Skeletal muscle satellite cell (primary cell): ENCODE measurements at regions not wholly inside any gene's neighbourhood (a gene's known extent, or its start where the extent isn't known, plus 50 kb on each side); places are given as distances from the start of the nearest gene placed in this dataset.

ENCODE experiments used
- H3K27me3 ChIP-seq: 2 replicates; pipeline ENCODE4 v1.7.0; 2013; ENCODE audit warnings: low read length; ENCODE audit not compliant: control insufficient read depth, insufficient read depth
- H3K36me3 ChIP-seq: 2 replicates; pipeline ENCODE4 v1.7.0; 2013; ENCODE audit warnings: mild to moderate bottlenecking, control low read depth, low read length; ENCODE audit not compliant: insufficient read depth
- H3K4me1 ChIP-seq: 2 replicates; pipeline ENCODE4 v1.7.0; 2013; ENCODE audit warnings: low read length; ENCODE audit not compliant: control insufficient read depth, insufficient read depth
- H3K4me2 ChIP-seq: 2 replicates; pipeline ENCODE4 v1.7.0; 2013; ENCODE audit warnings: mild to moderate bottlenecking, low read length
- H3K4me3 ChIP-seq: 2 replicates; pipeline ENCODE4 v1.7.0; 2013; ENCODE audit warnings: low read length
- H3K9ac ChIP-seq: 2 replicates; pipeline ENCODE4 v1.7.0; 2013; ENCODE audit warnings: mild to moderate bottlenecking, low read depth, low read length, moderate library complexity
- H3K9me3 ChIP-seq: replicated peaks from 2 replicates; pipeline ENCODE4 v1.7.0; 2013; ENCODE audit warnings: mild to moderate bottlenecking, control low read depth, low read length

DNA sequence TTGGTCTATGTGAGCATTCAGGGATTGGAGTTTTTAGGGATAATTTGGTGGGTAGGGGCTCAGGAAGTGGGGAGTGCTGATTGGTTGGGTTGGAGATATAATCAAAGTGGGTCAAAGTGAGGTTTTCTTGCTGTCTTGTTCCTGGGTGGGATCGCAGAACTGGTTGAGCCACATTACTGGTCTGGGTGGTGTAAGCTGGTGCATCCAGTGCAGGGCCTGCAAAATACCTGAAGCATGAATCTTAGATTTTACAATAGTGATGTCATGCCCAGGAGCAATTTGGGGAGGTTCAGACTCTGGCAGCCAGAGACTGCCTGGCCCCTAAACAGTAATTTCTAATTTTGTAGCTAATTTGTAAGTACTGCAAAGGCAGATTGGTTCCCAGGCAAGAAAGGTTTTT lies 665.6 kb upstream of the PRKX start:
- Histone ChIP-seq H3K9me3 (peaks cover 3% of the 10 kb centered on the region), H3K27me3 (no peaks in the 10 kb centered on the region), H3K9ac (no peak overlapping the region), H3K4me1 (no peaks in the 10 kb centered on the region), H3K36me3 (no peaks in the 10 kb centered on the region), H3K4me3 (no peak overlapping the region), H3K4me2 (no peak overlapping the region)

GRCh38 chrX:4373791-4374190 lies 660.3 kb upstream of the PRKX start:
- Histone ChIP-seq H3K4me3 (no peak overlapping the region), H3K4me2 (no peak overlapping the region), H3K9me3 (no peaks in the 10 kb centered on the region), H3K36me3 (no peaks in the 10 kb centered on the region), H3K9ac (no peak overlapping the region), H3K27me3 (no peaks in the 10 kb centered on the region), H3K4me1 (no peaks in the 10 kb centered on the region)

DNA sequence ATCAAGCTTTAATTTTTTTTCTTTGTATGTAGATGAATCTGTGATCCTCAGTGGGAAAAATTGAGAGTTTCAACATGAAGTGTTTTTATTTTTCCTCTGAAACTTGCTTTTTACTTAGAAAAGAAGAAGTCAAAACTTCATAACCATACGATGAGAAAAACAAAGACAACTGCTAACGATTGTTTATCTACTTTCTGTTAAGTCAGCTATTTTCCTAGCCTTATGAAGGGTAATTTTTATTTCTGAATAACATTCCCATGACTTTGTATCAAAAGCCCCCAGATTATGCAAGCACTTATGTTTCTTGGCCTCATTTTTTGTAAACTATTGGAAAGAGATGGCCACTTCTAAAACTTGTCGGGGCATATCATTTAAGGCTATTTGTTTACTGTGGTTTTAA lies 645.1 kb upstream of the PRKX start:
- Histone ChIP-seq H3K9me3 (peaks cover 17% of the 10 kb centered on the region), H3K36me3 (no peaks in the 10 kb centered on the region), H3K27me3 (no peaks in the 10 kb centered on the region), H3K9ac (no peak overlapping the region), H3K4me2 (no peak overlapping the region), H3K4me1 (no peaks in the 10 kb centered on the region), H3K4me3 (no peak overlapping the region)

GRCh38 chrX:4322916-4323315 lies 609.5 kb upstream of the PRKX start:
- Histone ChIP-seq H3K4me2 (no peak overlapping the region), H3K4me1 (no peaks in the 10 kb centered on the region), H3K9me3 (peaks cover 2% of the 10 kb centered on the region), H3K4me3 (no peak overlapping the region), H3K9ac (no peak overlapping the region), H3K27me3 (no peaks in the 10 kb centered on the region), H3K36me3 (no peaks in the 10 kb centered on the region)

GRCh38 chrX:4320436-4320947 lies 607.0 kb upstream of the PRKX start:
- Histone ChIP-seq H3K36me3 (no peaks in the 10 kb centered on the region), H3K9ac (no peak overlapping the region), H3K4me3 (no peak overlapping the region)

GRCh38 chrX:4315891-4316290 lies 602.4 kb upstream of the PRKX start:
- Histone ChIP-seq H3K9me3 (peaks cover 8% of the 10 kb centered on the region), H3K4me2 (no peak overlapping the region), H3K4me3 (no peak overlapping the region)

More at GRCh38 chrX:4320436-4320947, 607.0 kb upstream of the PRKX start:
- Histone ChIP-seq H3K4me1 (no peaks in the 10 kb centered on the region), H3K4me2 (no peak overlapping the region), H3K27me3 (no peaks in the 10 kb centered on the region), H3K9me3 (peaks cover 5% of the 10 kb centered on the region)

GRCh38 chrX:4314586-4314985 lies 601.1 kb upstream of the PRKX start:
- H3K9me3 ChIP-seq, result peaks cover 6% of the 10 kb centered on the region
- H3K36me3 ChIP-seq, result no peaks in the 10 kb centered on the region
- H3K4me3 ChIP-seq, result no peak overlapping the region
- H3K27me3 ChIP-seq, result no peaks in the 10 kb centered on the region
- no peak overlapping the region for H3K9ac ChIP-seq
- H3K4me1 ChIP-seq, result no peaks in the 10 kb centered on the region
- H3K4me2 ChIP-seq, result no peak overlapping the region

More at GRCh38 chrX:4315891-4316290, 602.4 kb upstream of the PRKX start:
- no peaks in the 10 kb centered on the region for H3K36me3 ChIP-seq
- no peak overlapping the region for H3K9ac ChIP-seq
- H3K4me1 ChIP-seq, result no peaks in the 10 kb centered on the region
- no peaks in the 10 kb centered on the region for H3K27me3 ChIP-seq

- H3K9me3 ChIP-seq, result no peaks in the 10 kb centered on the region
- H3K9ac ChIP-seq, result no peak overlapping the region
- H3K4me1 ChIP-seq, result no peaks in the 10 kb centered on the region
- no peaks in the 10 kb centered on the region for H3K27me3 ChIP-seq
- no peaks in the 10 kb centered on the region for H3K36me3 ChIP-seq
- no peak overlapping the region for H3K4me3 ChIP-seq
- no peak overlapping the region for H3K4me2 ChIP-seq
Observed at GRCh38 chrX:4277122-4277521, 563.7 kb upstream of the PRKX start.

DNA sequence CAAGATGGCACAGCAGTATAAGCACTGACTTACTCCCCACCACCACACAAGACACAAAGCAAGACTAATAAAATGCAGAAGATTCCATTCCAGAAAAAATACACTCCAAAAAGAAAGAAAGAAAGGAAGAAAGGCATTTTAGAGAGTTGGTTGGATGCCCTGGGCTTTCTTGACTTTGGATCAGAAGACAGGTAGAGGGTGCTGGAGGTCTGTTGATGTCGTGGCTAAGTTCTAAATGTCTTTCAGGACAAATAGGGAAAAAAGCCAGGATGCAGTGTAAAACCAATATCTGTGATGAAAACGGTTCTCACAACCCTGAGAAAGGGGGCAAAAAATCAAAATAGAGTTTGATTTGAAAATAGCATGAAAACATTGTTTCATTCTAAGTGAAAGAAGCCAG lies 555.2 kb upstream of the PRKX start:
- Histone ChIP-seq H3K9ac (no peak overlapping the region), H3K4me1 (no peaks in the 10 kb centered on the region), H3K9me3 (no peaks in the 10 kb centered on the region)

GRCh38 chrX:4265036-4265435 lies 551.6 kb upstream of the PRKX start:
- H3K4me2 ChIP-seq, result no peak overlapping the region
- H3K9ac ChIP-seq, result no peak overlapping the region
- no peaks in the 10 kb centered on the region for H3K36me3 ChIP-seq

More for the DNA sequence above, 555.2 kb upstream of the PRKX start:
- Histone ChIP-seq H3K4me3 (no peak overlapping the region), H3K27me3 (no peaks in the 10 kb centered on the region), H3K36me3 (no peaks in the 10 kb centered on the region), H3K4me2 (no peak overlapping the region)

DNA sequence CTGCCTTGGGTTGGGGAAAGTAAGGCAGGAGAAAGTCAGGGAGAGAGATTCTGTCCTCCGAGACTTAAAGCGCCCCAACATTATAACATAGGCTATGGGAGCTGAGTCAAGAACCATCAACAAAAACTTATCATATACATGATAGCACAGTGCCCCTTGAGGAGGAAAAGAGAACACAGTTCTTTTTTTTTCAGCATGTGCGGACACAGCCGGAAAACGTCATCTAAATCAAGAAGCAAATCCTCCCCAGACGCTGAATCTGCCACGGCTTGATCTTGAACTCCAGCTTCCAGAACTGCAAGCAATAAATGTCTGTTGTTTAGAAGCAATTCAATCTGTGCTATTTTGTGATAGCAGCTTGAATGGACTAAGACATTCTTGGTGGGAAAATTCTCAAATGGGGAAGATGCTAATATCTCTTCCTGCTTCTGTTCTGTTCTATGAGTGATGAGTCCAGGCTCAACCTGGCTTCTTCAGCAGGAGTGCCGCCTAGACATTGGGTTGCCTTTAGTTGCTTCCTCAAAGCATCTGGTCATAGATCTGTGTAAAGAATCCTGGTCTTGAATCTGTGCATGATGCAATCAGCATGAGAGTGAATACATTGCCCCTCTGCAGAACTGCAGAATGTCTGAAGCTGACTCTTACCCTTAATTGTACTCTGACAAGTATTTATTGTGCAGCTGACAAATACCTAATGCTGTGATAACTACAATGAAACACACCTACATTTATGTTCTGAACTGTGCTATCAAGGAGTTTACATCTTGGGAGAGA lies 549.8 kb upstream of the PRKX start:
- Histone ChIP-seq H3K4me3 (no peak overlapping the region), H3K9ac (no peak overlapping the region), H3K4me2 (no peak overlapping the region), H3K27me3 (no peaks in the 10 kb centered on the region), H3K36me3 (no peaks in the 10 kb centered on the region), H3K4me1 (no peaks in the 10 kb centered on the region), H3K9me3 (peaks cover 4% of the 10 kb centered on the region)

More at GRCh38 chrX:4265036-4265435, 551.6 kb upstream of the PRKX start:
- H3K4me1 ChIP-seq, result no peaks in the 10 kb centered on the region
- no peaks in the 10 kb centered on the region for H3K27me3 ChIP-seq
- no peak overlapping the region for H3K4me3 ChIP-seq
- peaks cover 4% of the 10 kb centered on the region for H3K9me3 ChIP-seq

DNA sequence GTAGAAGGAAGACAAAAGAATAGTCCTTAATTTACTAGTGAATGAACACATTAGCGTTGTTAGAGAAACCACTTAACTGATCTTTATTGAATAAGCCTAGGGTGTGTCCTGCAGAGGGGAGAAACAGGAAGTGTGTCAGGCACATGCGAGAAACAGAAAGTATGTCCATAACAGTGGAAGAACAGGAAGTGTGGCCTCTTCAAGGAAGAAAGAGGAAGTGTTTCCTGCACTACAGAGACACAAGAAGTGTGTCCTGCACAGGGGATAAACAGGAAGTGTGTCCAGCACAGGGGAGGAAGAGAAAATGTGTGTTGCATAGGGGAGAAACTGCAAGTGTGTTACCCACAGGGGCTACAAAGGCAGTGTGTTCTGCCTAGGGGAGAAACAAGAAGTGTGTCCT lies 539.6 kb upstream of the PRKX start:
- Histone ChIP-seq H3K9me3 (peaks cover 2% of the 10 kb centered on the region), H3K4me1 (no peaks in the 10 kb centered on the region), H3K4me2 (no peak overlapping the region), H3K9ac (no peak overlapping the region), H3K27me3 (no peaks in the 10 kb centered on the region), H3K36me3 (no peaks in the 10 kb centered on the region), H3K4me3 (no peak overlapping the region)
